GM12878 (cell line): ENCODE measurements at regions not wholly inside any gene's neighbourhood (a gene's known extent, or its start where the extent isn't known, plus 50 kb on each side); places are given as distances from the start of the nearest gene placed in this dataset.

ENCODE experiments used
- ATAC-seq: fragments of 200-7000 bp; cut with Tn5 transposase; 3 replicates; pipeline ENCODE4 v1.9.1; 2020; ENCODE audit warnings: mild to moderate bottlenecking, moderate library complexity
- BruUV-seq: library from RNA; stranded (reverse); fragments of 400-500 nt; replicated peaks from 2 replicates; lab custom pipeline; 2021; lab: Mats Ljungman, UMichigan
- CTCF ChIA-PET: fragments of 300-600 bp; sonication (Branson Sonifier 250); formaldehyde crosslinking; extraction: SDS; loops from one replicate; lab custom pipeline; 2021; ENCODE audit warnings: inconsistent platforms; lab: Yijun Ruan, JAX
- POLR2A ChIA-PET: fragments of 350-600 bp; formaldehyde crosslinking; extraction: SDS; loops from one replicate; lab custom pipeline; 2021; ENCODE audit warnings: inconsistent platforms; lab: Charles Lee
- RAD21 ChIA-PET: fragments of 300-600 bp; sonication (Branson Sonifier 250); formaldehyde crosslinking; loops from one replicate; lab custom pipeline; 2023; ENCODE audit warnings: antibody characterized with exemption; ENCODE audit not compliant: unreplicated experiment; lab: Charles Lee
- SMC1A ChIA-PET: fragments of 300-600 bp; sonication (Branson Sonifier 250); formaldehyde crosslinking; loops from one replicate; lab custom pipeline; 2023; ENCODE audit not compliant: unreplicated experiment, uncharacterized antibody; lab: Charles Lee
- DNase-seq: peaks from one replicate; pipeline ENCODE4 v3.0.0-alpha.2; 2011; ENCODE audit warnings: low read depth, low spot score
- FAIRE-seq: peaks from 3 replicates; lab custom pipeline; 2011; peaks lifted over from hg19 to GRCh38; lab: Jason Lieb, UNC
- H2AFZ ChIP-seq: 2 replicates; pipeline ENCODE4 v1.6.0; 2011; ENCODE audit warnings: low read depth, low read length, control low read depth; ENCODE audit not compliant: control insufficient read depth
- H3K27ac ChIP-seq: 2 replicates; pipeline ENCODE4 v1.5.1; 2011; ENCODE audit warnings: control low read depth; ENCODE audit not compliant: control insufficient read depth, insufficient read depth
- H3K27me3 ChIP-seq, 2 experiments: replicated peaks in 1 of 2; 2 replicates each; pipeline versions ENCODE4 v1.6.0 to v1.6.1; 2011; ENCODE audit warnings: low read length in 1 of 2; ENCODE audit not compliant: control insufficient read depth in 2 of 2, insufficient read depth in 2 of 2
- H3K36me3 ChIP-seq, 2 experiments: 2 replicates each; pipeline ENCODE4 v1.5.1; 2011; ENCODE audit warnings: low read length in 1 of 2; ENCODE audit not compliant: control insufficient read depth in 2 of 2, insufficient read depth in 2 of 2
- H3K4me1 ChIP-seq: 2 replicates; pipeline ENCODE4 v1.6.1; 2011; ENCODE audit warnings: mild to moderate bottlenecking, low read length, moderate library complexity, mixed read lengths; ENCODE audit not compliant: control insufficient read depth, insufficient read depth
- H3K4me2 ChIP-seq: 2 replicates; pipeline ENCODE4 v1.6.0; 2011; ENCODE audit warnings: control low read depth; ENCODE audit not compliant: control insufficient read depth, insufficient read depth
- H3K4me3 ChIP-seq: fragments of 200-600 bp; sonication (generic); 2 replicates; pipeline ENCODE4 v1.5.1; 2016
- H3K79me2 ChIP-seq: 2 replicates; pipeline ENCODE4 v1.6.0; 2011; ENCODE audit warnings: low read length; ENCODE audit not compliant: control insufficient read depth, insufficient read depth
- H3K9ac ChIP-seq: 2 replicates; pipeline ENCODE4 v1.8.0; 2011; ENCODE audit warnings: low read length, control low read depth, mixed read lengths; ENCODE audit not compliant: control insufficient read depth, insufficient read depth
- H3K9me3 ChIP-seq: replicated peaks from 3 replicates; pipeline ENCODE4 v1.5.1; 2011; ENCODE audit warnings: mild to moderate bottlenecking, low read length; ENCODE audit not compliant: control insufficient read depth, insufficient read depth
- H4K20me1 ChIP-seq: 2 replicates; pipeline ENCODE4 v1.6.0; 2011; ENCODE audit not compliant: control insufficient read depth, insufficient read depth
- BCLAF1 ChIP-seq: fragments of 450-650 bp; IDR thresholded peaks from 2 replicates; pipeline ENCODE4 v1.6.1; 2017; ENCODE audit warnings: antibody characterized with exemption, mild to moderate bottlenecking, moderate library complexity
- MAX ChIP-seq: IDR thresholded peaks from 2 replicates; pipeline ENCODE4 v1.6.1; 2012; ENCODE audit warnings: low read depth, low read length, improper control_type of control experiment
- MXI1 ChIP-seq: fragments of 150-350 bp; IDR thresholded peaks from 2 replicates; pipeline ENCODE4 v1.6.1; 2011; ENCODE audit warnings: low read depth, mild to moderate bottlenecking, inconsistent platforms, low read length, improper control_type of control experiment
- PAX5 ChIP-seq: IDR thresholded peaks from 2 replicates; pipeline ENCODE4 v1.6.1; 2011; ENCODE audit warnings: low read depth, low read length, borderline replicate concordance
- PML ChIP-seq: IDR thresholded peaks from 2 replicates; pipeline ENCODE4 v1.6.1; 2012; ENCODE audit warnings: low read length, inconsistent platforms
- RELB ChIP-seq: fragments of 450-650 bp; IDR thresholded peaks from 2 replicates; pipeline ENCODE4 v1.6.1; 2017; ENCODE audit warnings: low read depth, mild to moderate bottlenecking, moderate library complexity
- WGBS: methylation state at CpG from one replicate; pipeline ENCODE4 v1.1.6; 2016; ENCODE audit warnings: low lambda C conversion rate; ENCODE audit not compliant: insufficient replicate concordance, insufficient coverage; ENCODE audit errors: missing lambda C conversion rate; 5-methylcytosine and 5-hydroxymethylcytosine counted together
- in situ Hi-C: fragments of 300-500 bp; cut with MboI; formaldehyde crosslinking; loops from 9 replicates; pipeline ENCODE4 v1.14.3; 2018; ENCODE audit warnings: mixed read lengths
- intact Hi-C: fragments of 100-400 bp; cut with micrococcal nuclease; formaldehyde crosslinking; loops from one replicate; pipeline ENCODE4 v1.14.2; 2022; ENCODE audit not compliant: unreplicated experiment

- Histone ChIP-seq H3K9ac (no peak overlapping the region), H3K4me3 (no peak overlapping the region), H3K4me2 (no peak overlapping the region), H3K79me2 (no peaks in the 10 kb centered on the region), H2AFZ (no peak overlapping the region), H3K27ac (no peak overlapping the region), H3K4me1 (no peaks in the 10 kb centered on the region), H3K36me3 (no peaks in the 10 kb centered on the region), H4K20me1 (no peaks in the 10 kb centered on the region), H3K27me3 (no peaks in the 10 kb centered on the region), H3K9me3 (no peaks in the 10 kb centered on the region)
- no peak for ATAC-seq
- SMC1A ChIA-PET = no interaction called here
- RAD21 ChIA-PET = no interaction called here
- WGBS = 24% methylated on average over 7 of the region's 7 CpGs
- in situ Hi-C loops = no loop called here
- no peak for TF ChIP-seq MAX
- no peak for TF ChIP-seq RELB
- DNase-seq = no peak
- CTCF ChIA-PET = no interaction called here
- FAIRE-seq = no peak
- POLR2A ChIA-PET = no interaction called here
- BruUV-seq = no TSS peak
- intact Hi-C loops = no loop called here
These were observed 136.1 kb downstream of the RWDD3 start for GRCh38 chr1:95369985-95370690.

- H3K9ac ChIP-seq = no peak overlapping the region
- no TSS peak for BruUV-seq
- H3K4me1 ChIP-seq = no peaks in the 10 kb centered on the region
- FAIRE-seq = no peak
- no peak overlapping the region for H3K4me3 ChIP-seq
- no peak overlapping the region for H2AFZ ChIP-seq
- H3K9me3 ChIP-seq = no peaks in the 10 kb centered on the region
- H4K20me1 ChIP-seq = no peaks in the 10 kb centered on the region
- WGBS = 36% methylated on average over 13 of the region's 13 CpGs
- in situ Hi-C loops = no loop called here
- H3K27ac ChIP-seq = no peak overlapping the region
- POLR2A ChIA-PET = no interaction called here
- intact Hi-C loops = no loop called here
- SMC1A ChIA-PET = no interaction called here
- DNase-seq = no peak
- CTCF ChIA-PET = no interaction called here
- no peaks in the 10 kb centered on the region for H3K36me3 ChIP-seq
- TF ChIP-seq PAX5 (no peak), PML (no peak), MXI1 (no peak), BCLAF1 (no peak)
- TF ChIP-seq, all 136 proteins: peak for 0
- ATAC-seq = no peak
- Histone ChIP-seq H3K4me2 (no peak overlapping the region), H3K79me2 (no peaks in the 10 kb centered on the region), H3K27me3 (no peaks in the 10 kb centered on the region)
- RAD21 ChIA-PET = no interaction called here
These were observed 136.9 kb downstream of the RWDD3 start for GRCh38 chr1:95370691-95371562.
